Stimulated activated naive B cell treated with anti-CD40 and anti-IgM and Interleukin-4, amounts not matched to agents 10 μg/mL and 1 μg/mL and 100 μg/mL, for 72 hours (primary cell): ENCODE measurements at regions not wholly inside any gene's neighbourhood (a gene's known extent, or its start where the extent isn't known, plus 50 kb on each side); places are given as distances from the start of the nearest gene placed in this dataset.

ENCODE experiments used
- ATAC-seq, 2 donors: fragments of 150-1000 bp; cut with Tn5 transposase; replicated peaks; 2 replicates each; pipeline ENCODE4 v1.10.0; 2021; ENCODE audit warnings: moderate library complexity in 1 of 2
- DNase-seq: peaks from one replicate; pipeline ENCODE4 v3.0.0; 2021
- H3K27ac Mint-ChIP-seq: one replicate; pipeline ENCODE4 v1.8.0; 2022; ENCODE audit warnings: mild to moderate bottlenecking, mixed read lengths
- H3K27me3 Mint-ChIP-seq, 2 donors: one replicate each; pipeline ENCODE4 v1.8.0; 2022; ENCODE audit warnings: mixed read lengths in 2 of 2
- H3K36me3 Mint-ChIP-seq, 2 donors: one replicate each; pipeline ENCODE4 v1.8.0; 2022; ENCODE audit warnings: mixed read lengths in 2 of 2, mild to moderate bottlenecking in 1 of 2
- H3K4me1 Mint-ChIP-seq, 2 donors: one replicate each; pipeline ENCODE4 v1.8.0; 2022; ENCODE audit warnings: mixed read lengths in 2 of 2, mild to moderate bottlenecking in 1 of 2
- H3K4me3 Mint-ChIP-seq, 2 donors: one replicate each; pipeline ENCODE4 v1.8.0; 2022; ENCODE audit warnings: mild to moderate bottlenecking in 2 of 2, mixed read lengths in 2 of 2, moderate library complexity in 1 of 2
- H3K9me3 Mint-ChIP-seq, 2 donors: one replicate each; pipeline ENCODE4 v1.8.0; 2022; ENCODE audit warnings: mixed read lengths in 2 of 2, mild to moderate bottlenecking in 1 of 2

- no peaks in the 10 kb centered on the region for H3K27me3 Mint-ChIP-seq
- no peak overlapping the region for H3K27ac Mint-ChIP-seq
- no peak for DNase-seq
- H3K9me3 Mint-ChIP-seq = peaks cover 0 to 5% of the 10 kb centered on the region in 2 donors
- H3K4me3 Mint-ChIP-seq = no peak overlapping the region
- H3K4me1 Mint-ChIP-seq = no peaks in the 10 kb centered on the region
- no peaks in the 10 kb centered on the region for H3K36me3 Mint-ChIP-seq
- no peak for ATAC-seq
Measured at GRCh38 chr13:53648673-53649072, 620.1 kb downstream of the OLFM4 start.

- H3K9me3 Mint-ChIP-seq = peaks cover 3 to 4% of the 10 kb centered on the region in 2 donors
- H3K4me3 Mint-ChIP-seq = no peak overlapping the region
- ATAC-seq = no peak
- no peak for DNase-seq
- no peaks in the 10 kb centered on the region for H3K27me3 Mint-ChIP-seq
- H3K36me3 Mint-ChIP-seq = no peaks in the 10 kb centered on the region
- H3K4me1 Mint-ChIP-seq = no peaks in the 10 kb centered on the region
- H3K27ac Mint-ChIP-seq = no peak overlapping the region
Measured at GRCh38 chr13:53672005-53672404, 643.4 kb downstream of the OLFM4 start.

- Mint-ChIP-seq H3K4me1 (no peaks in the 10 kb centered on the region), H3K27ac (no peak overlapping the region), H3K4me3 (no peak overlapping the region), H3K27me3 (no peaks in the 10 kb centered on the region), H3K36me3 (no peaks in the 10 kb centered on the region), H3K9me3 (peaks cover 0 to 7% of the 10 kb centered on the region in 2 donors)
- no peak for ATAC-seq
- no peak for DNase-seq
Measured at GRCh38 chr13:53683146-53683545, 654.5 kb downstream of the OLFM4 start.

- no peaks in the 10 kb centered on the region for H3K36me3 Mint-ChIP-seq
- no peaks in the 10 kb centered on the region for H3K27me3 Mint-ChIP-seq
- H3K4me3 Mint-ChIP-seq = no peak overlapping the region
Measured at GRCh38 chr13:53683608-53684007, 655.0 kb downstream of the OLFM4 start.

GRCh38 chr13:53691417-53691816, 662.8 kb downstream of the OLFM4 start:
- H3K27me3 Mint-ChIP-seq = no peaks in the 10 kb centered on the region
- no peak overlapping the region for H3K27ac Mint-ChIP-seq
- H3K36me3 Mint-ChIP-seq = no peaks in the 10 kb centered on the region
- no peak overlapping the region for H3K4me3 Mint-ChIP-seq
- no peaks in the 10 kb centered on the region for H3K4me1 Mint-ChIP-seq
- peaks cover 0 to 4% of the 10 kb centered on the region in 2 donors for H3K9me3 Mint-ChIP-seq
- DNase-seq (no peak), ATAC-seq (no peak)

More at GRCh38 chr13:53683608-53684007, 655.0 kb downstream of the OLFM4 start:
- no peak for DNase-seq
- Mint-ChIP-seq H3K9me3 (peaks cover 0 to 7% of the 10 kb centered on the region in 2 donors), H3K4me1 (no peaks in the 10 kb centered on the region), H3K27ac (no peak overlapping the region)
- no peak for ATAC-seq

- no peak for ATAC-seq
- DNase-seq = no peak
- Mint-ChIP-seq H3K27ac (no peak overlapping the region), H3K4me1 (no peaks in the 10 kb centered on the region), H3K9me3 (peaks cover 6 to 9% of the 10 kb centered on the region in 2 donors), H3K4me3 (no peak overlapping the region), H3K27me3 (no peaks in the 10 kb centered on the region), H3K36me3 (no peaks in the 10 kb centered on the region)
Measured at GRCh38 chr13:53694814-53695532, 666.4 kb downstream of the OLFM4 start.

- Mint-ChIP-seq H3K27me3 (no peaks in the 10 kb centered on the region), H3K4me1 (no peaks in the 10 kb centered on the region), H3K9me3 (peaks cover 6 to 12% of the 10 kb centered on the region in 2 donors), H3K36me3 (no peaks in the 10 kb centered on the region), H3K4me3 (no peak overlapping the region), H3K27ac (no peak overlapping the region)
- no peak for ATAC-seq
- DNase-seq = no peak
Measured at GRCh38 chr13:53703371-53704080, 674.9 kb downstream of the OLFM4 start.

GRCh38 chr13:53719281-53719680, 690.7 kb downstream of the OLFM4 start:
- Mint-ChIP-seq H3K9me3 (peaks cover 9 to 12% of the 10 kb centered on the region in 2 donors), H3K27me3 (no peaks in the 10 kb centered on the region), H3K4me3 (no peak overlapping the region), H3K36me3 (no peaks in the 10 kb centered on the region), H3K27ac (no peak overlapping the region), H3K4me1 (no peaks in the 10 kb centered on the region)
- no peak for DNase-seq
- no peak for ATAC-seq

GRCh38 chr13:53732664-53733063, 704.1 kb downstream of the OLFM4 start:
- Mint-ChIP-seq H3K27ac (no peak overlapping the region), H3K27me3 (no peaks in the 10 kb centered on the region), H3K4me1 (no peaks in the 10 kb centered on the region), H3K4me3 (no peak overlapping the region), H3K36me3 (no peaks in the 10 kb centered on the region), H3K9me3 (peaks cover 6 to 10% of the 10 kb centered on the region in 2 donors)
- DNase-seq (no peak), ATAC-seq (no peak)

GRCh38 chr13:53743906-53744305, 715.3 kb downstream of the OLFM4 start:
- H3K27ac Mint-ChIP-seq = no peak overlapping the region

GRCh38 chr13:53747825-53748224, 719.2 kb downstream of the OLFM4 start:
- H3K4me1 Mint-ChIP-seq = no peaks in the 10 kb centered on the region
- no peaks in the 10 kb centered on the region for H3K27me3 Mint-ChIP-seq
- no peak overlapping the region for H3K27ac Mint-ChIP-seq
- no peak overlapping the region for H3K4me3 Mint-ChIP-seq
- DNase-seq (no peak), ATAC-seq (no peak)
- H3K9me3 Mint-ChIP-seq = peaks cover 6 to 10% of the 10 kb centered on the region in 2 donors
- no peaks in the 10 kb centered on the region for H3K36me3 Mint-ChIP-seq

More at GRCh38 chr13:53743906-53744305, 715.3 kb downstream of the OLFM4 start:
- Mint-ChIP-seq H3K4me3 (no peak overlapping the region), H3K36me3 (no peaks in the 10 kb centered on the region), H3K4me1 (no peaks in the 10 kb centered on the region), H3K27me3 (no peaks in the 10 kb centered on the region), H3K9me3 (peaks cover 6% of the 10 kb centered on the region in 2 donors)
- DNase-seq (no peak), ATAC-seq (no peak)

- Mint-ChIP-seq H3K36me3 (no peaks in the 10 kb centered on the region), H3K9me3 (peaks cover 1 to 4% of the 10 kb centered on the region in 2 donors), H3K4me3 (no peak overlapping the region), H3K27me3 (no peaks in the 10 kb centered on the region), H3K27ac (no peak overlapping the region), H3K4me1 (no peaks in the 10 kb centered on the region)
- ATAC-seq = no peak
- DNase-seq = no peak
Measured at GRCh38 chr13:53749306-53749705, 720.7 kb downstream of the OLFM4 start.

- Mint-ChIP-seq H3K4me3 (no peak overlapping the region), H3K27ac (no peak overlapping the region), H3K36me3 (no peaks in the 10 kb centered on the region), H3K4me1 (no peaks in the 10 kb centered on the region), H3K9me3 (peaks cover 5 to 7% of the 10 kb centered on the region in 2 donors), H3K27me3 (no peaks in the 10 kb centered on the region)
- DNase-seq (no peak), ATAC-seq (no peak)
Measured at GRCh38 chr13:53759016-53759415, 730.4 kb downstream of the OLFM4 start.

GRCh38 chr13:53775807-53776206, 747.2 kb downstream of the OLFM4 start:
- H3K9me3 Mint-ChIP-seq = peaks cover 0 to 2% of the 10 kb centered on the region in 2 donors
- no peak for ATAC-seq
- no peaks in the 10 kb centered on the region for H3K27me3 Mint-ChIP-seq
- no peak for DNase-seq
- H3K36me3 Mint-ChIP-seq = no peaks in the 10 kb centered on the region
- H3K27ac Mint-ChIP-seq = no peak overlapping the region
- no peaks in the 10 kb centered on the region for H3K4me1 Mint-ChIP-seq
- H3K4me3 Mint-ChIP-seq = no peak overlapping the region

- H3K27me3 Mint-ChIP-seq = no peaks in the 10 kb centered on the region
- H3K9me3 Mint-ChIP-seq = no peaks in the 10 kb centered on the region
- H3K4me1 Mint-ChIP-seq = peaks cover 0 to 5% of the 10 kb centered on the region in 2 donors
- ATAC-seq = no peak
- H3K27ac Mint-ChIP-seq = no peak overlapping the region
- H3K36me3 Mint-ChIP-seq = no peaks in the 10 kb centered on the region
- no peak overlapping the region for H3K4me3 Mint-ChIP-seq
- no peak for DNase-seq
Measured at GRCh38 chr13:53778937-53779336, 750.3 kb downstream of the OLFM4 start.
